CD4-positive, alpha-beta T cell treated with Interleukin-17A for 1 hour (primary cell): ENCODE measurements at regions not wholly inside any gene's neighbourhood (a gene's known extent, or its start where the extent isn't known, plus 50 kb on each side); places are given as distances from the start of the nearest gene placed in this dataset.

Experiments
- DNase-seq: peaks from one replicate; pipeline ENCODE4 v3.0.0-alpha.2; 2020

DNA sequence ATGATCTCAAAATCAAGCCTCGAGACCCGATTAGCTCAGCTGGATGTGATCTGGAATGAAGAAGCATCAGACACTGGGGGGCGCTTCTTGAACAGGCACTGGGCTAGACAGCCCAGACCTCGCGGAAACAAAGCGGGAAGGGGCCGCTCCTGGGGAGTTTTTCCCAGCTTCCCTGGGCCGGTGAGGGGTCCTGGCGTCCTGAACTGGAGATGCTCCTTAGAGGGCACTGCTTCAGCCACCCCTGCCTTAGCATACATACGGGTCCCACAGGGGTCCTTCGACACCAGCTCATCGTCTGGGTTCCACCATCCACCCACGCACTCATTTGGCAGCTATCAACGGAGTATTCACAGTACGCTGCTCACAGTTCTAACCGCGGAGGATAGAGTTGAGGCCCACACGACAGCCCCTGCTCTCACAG, 146.7 kb downstream of the TSN start:
- no peak for DNase-seq

DNA sequence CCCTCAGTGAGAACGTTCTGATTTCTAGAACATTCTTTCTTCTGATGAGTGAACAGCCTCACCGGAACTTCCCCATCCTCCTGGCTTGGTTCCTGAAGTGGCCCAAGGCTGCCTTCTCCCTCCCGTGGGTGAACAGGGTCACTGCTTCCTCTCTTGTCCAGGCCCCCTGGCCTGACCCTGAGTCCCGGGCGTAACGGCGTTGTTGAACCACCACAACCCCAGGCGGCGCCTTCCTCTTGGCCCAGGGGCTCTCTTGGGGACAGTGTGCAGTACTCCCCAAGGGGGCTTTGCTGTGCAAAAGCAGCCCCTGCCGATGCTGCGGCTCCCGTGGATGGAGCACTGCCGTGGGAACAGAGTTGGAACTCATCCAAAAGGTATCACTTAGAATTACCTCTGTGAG, 147.2 kb downstream of the TSN start:
- no peak for DNase-seq

DNA sequence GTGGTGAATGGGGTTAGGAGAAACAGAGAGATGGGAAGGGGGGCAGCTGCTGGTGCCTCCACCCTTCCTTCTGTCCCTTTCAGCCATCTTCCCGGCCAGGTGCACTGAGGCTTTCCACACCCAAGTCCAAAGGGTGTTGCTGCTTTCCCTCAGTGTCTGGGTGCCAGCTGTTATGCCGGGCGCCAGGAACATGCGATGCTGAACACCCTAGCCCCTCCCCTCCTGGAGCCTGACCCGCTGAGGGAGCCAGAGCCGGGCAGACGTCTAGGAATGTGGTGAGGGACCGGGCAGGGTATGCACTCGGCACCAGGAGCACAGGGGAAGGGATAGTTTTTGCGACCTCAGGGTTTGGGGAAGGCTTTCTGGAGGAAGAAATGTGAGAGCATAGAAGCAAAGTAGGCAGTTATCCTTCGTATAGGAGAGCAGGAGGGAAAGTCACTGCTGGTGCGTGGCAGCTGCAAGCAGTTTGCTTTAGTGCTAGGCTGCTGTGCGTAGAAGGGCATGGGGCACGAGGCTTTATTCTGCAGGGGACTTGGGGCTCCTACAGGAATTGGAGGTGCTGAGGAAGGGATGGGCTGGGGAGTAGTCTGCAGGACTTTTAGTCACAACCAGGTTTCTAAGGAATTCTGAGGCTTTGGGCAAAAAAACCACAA, 147.7 kb downstream of the TSN start:
- DNase-seq = no peak

- DNase-seq = no peak
Measured at GRCh38 chr2:121904656-121905055, 149.2 kb downstream of the TSN start.

GRCh38 chr2:121905201-121905600, 149.8 kb downstream of the TSN start:
- no peak for DNase-seq

DNA sequence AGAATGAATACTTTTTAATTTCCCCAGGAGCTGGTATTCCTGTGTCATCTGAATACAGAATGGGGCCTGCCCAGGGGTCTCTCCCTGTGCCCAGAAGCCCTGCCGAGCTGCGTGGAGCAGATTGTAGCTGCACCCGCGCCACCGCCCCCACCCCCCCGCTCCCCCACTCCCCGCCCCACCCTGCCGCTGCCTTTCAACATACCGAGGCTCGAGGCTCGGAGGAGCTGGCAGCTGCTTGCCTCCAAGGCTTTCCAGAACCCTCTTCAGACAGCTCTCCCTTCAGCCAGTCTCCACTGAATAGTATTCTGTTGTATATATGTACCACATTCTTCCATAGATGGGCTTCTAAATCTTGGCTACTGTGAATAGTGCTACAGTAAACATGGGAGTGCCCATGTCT, 150.7 kb downstream of the TSN start:
- no peak for DNase-seq

- no peak for DNase-seq
Measured at GRCh38 chr2:121907928-121908327, 152.5 kb downstream of the TSN start.

- DNase-seq = no peak
Measured at GRCh38 chr2:121910139-121910538, 154.7 kb downstream of the TSN start.

GRCh38 chr2:121911036-121911435, 155.6 kb downstream of the TSN start:
- DNase-seq = no peak

- no peak for DNase-seq
Measured at GRCh38 chr2:121917143-121917542, 161.7 kb downstream of the TSN start.

GRCh38 chr2:121918231-121918630, 162.8 kb downstream of the TSN start:
- no peak for DNase-seq

- DNase-seq = no peak
Measured at GRCh38 chr2:121919803-121920202, 164.4 kb downstream of the TSN start.

DNA sequence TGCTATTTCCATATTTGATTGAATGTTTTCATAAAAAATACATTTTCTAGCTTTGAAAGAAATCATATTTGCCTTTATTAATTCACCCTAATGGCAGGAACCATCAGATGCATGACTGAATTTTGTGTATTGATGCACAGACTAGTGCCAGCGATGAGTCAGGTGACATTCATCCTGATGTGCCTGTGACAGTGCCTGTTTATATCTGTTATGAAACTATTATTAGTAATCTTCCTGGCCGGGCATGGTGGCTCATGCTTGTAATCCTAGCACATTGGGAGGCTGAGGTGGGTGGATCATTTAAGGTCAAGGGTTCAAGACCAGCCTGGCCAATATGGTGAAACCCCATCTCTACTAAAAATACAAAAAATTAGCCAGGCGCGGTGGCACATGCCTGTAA, 170.0 kb downstream of the TSN start:
- no peak for DNase-seq

DNA sequence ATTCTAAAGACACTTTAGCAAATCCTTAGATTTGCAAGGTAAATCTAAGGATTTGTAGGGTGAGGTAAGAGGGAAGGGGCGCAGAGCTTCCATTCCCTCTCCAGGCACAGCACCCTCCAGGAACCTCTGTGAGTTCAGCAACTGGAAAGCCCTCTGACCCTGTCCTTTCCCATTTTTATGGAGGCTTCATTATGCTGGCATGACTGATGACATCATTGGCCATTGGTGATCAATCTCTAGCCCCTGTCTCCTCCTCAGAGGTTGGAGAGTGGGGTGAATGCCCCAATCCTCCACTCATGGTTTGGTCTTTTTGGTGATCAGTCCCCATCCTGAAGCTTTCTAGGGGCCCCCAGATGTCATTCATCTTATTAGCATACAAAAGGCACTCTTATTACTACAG, 187.8 kb downstream of the TSN start:
- no peak for DNase-seq

DNA sequence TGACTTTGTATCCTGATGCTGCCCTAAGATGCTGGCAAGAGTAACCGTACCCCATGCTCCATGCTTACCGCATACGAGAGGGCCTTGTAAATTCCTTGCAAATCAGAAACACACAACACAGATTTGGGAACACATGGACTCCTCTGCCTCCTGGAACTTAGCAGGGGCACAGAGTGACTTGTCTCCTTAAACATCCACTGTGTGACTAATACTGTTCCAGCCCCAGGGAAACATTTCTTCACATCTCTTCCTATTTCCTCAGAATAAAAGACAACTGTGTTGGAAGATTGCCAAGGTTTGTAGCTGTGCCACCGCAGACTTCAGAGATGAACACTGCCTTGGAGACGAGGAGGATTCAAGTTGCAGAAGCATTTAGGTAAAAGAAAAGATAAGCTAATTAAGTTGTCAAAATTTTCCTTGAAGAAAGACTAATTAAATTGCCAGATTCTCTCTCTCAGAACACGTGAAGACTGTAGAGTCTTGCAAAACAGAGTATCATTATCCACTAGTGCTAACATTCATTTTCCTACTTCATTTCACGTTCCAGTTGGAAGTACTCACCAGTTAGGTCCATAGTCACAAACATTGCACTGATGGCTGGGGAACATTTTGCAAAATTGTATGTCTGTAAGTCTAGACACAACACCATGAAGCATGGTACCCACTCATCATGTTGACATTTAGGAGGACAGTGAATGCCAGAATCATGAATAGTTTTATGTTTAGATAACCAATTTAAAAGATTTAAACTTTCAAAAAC, 188.8 kb downstream of the TSN start:
- DNase-seq = no peak

DNA sequence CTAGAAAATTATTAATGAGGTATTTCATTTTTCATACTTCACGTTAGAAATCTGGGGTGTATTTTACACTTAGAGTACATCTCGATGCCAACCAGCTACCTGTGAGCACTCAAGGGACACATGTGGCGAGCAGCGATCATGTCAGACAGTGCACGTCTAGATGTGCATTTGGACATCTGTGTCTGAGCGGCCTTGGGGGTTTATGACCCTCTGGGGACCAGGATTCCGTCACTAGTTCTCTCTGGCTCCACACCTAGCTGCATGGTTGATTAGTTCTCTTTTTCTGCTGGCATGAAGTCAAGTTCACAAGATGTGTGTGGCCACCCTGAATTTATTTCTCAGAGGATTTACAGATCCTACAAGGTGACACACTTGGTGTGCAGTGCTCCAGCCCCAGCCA, 192.2 kb downstream of the TSN start:
- no peak for DNase-seq

DNA sequence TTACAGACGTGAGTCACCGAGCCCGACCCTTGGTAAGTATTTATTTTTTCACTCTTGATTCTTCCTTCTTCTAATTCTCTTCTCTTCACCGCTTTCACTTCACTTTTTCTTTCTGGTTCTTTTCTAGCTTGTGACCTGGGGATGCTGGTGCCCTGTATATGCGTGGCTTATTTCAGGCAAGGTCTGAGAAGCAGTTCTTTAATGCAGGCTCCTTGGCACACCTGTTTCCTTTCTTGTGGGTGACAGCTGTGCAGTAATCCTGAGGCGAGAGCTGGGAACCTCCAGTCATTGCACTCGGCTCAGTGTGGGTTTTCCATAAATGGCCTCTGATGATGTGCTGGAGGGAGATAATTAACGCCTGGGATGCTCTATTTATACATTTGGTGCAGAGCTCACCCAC, 193.8 kb downstream of the TSN start:
- no peak for DNase-seq

DNA sequence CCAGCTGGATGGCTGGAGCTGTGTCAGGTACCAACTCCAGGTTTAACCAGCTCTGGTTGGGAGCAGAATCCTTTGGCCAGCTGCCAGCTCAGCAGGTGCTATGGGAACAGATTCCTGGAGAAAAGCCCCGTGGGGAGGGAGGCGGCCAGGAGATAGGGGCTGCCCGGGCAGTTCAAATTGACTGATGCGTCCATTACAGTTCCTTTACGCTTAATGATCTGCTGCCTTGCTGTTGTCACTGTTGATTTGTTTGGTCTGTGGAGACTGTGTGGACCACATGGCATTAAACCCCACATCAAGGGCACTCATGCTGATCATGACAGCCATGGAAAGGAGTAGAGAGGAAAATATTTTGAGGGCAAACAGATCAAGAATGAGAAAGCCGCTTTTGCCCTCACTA, 200.0 kb downstream of the TSN start:
- no peak for DNase-seq

GRCh38 chr2:121955872-121956271, 200.4 kb downstream of the TSN start:
- no peak for DNase-seq

DNA sequence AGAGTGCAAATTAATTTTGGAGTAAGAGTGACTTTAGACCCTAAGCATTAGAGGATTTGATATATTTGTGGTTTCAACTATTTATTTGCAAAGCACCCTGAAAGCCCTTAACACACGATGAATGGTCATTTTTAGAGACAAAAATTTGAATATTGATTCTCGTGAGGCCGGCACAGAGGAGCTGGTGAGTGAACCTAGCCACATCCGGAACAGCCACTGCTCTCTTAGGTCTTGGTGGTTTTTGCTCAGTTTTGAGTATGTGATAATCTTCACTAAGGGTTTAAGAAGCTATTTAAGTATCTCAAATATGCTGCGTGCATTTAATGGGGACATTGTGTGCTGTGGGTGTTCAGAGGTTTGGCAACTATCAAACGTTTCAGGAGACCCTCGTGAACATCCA, 204.8 kb downstream of the TSN start:
- DNase-seq = no peak

GRCh38 chr2:121961761-121962160, 206.3 kb downstream of the TSN start:
- no peak for DNase-seq

- DNase-seq = no peak
Measured at GRCh38 chr2:121965661-121966060, 210.2 kb downstream of the TSN start.

DNA sequence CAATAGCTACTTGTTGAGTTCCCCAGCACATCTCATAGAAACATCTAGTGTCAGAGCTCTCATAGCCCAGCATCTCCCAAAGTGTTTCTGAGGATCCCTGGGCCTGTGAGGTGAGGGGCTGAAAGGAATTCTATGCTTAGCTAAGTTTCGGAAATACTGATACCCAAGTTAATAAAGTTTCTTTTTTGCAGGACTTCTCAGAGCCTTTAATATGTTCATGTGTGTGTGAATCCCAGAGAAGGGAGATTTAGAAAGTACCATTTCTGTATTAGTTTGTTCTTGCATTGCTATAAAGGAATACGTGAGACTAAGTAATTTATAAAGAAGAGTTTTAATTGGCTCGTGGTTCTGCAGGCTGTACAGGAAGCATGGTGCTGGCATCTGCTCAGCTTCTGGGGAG, 211.2 kb downstream of the TSN start:
- DNase-seq = no peak

DNA sequence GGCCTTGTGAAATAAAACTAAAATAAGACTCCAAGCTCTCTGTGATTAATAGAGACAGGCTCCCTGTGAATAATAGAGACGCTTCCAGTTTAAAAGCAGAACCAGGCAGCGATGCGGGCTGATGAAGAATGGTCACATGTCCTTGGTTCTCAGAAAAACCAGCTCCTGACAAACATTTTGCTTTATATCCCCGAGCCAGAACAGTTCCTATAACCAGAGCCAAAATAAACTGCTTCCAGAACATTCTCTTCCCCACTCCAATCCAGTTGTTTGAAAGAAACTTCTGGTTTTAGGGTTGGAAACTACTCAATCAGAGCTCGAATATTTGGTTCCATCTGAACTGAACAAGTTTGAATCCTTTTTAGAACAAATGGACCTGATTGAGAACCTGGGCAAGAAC, 213.7 kb downstream of the TSN start:
- DNase-seq = no peak
